Heart right ventricle (tissue), 16 donors: ENCODE measurements at regions not wholly inside any gene's neighbourhood (a gene's known extent, or its start where the extent isn't known, plus 50 kb on each side); places are given as distances from the start of the nearest gene placed in this dataset.

Source experiments
- ATAC-seq, 8 donors: fragments of 200-7000 bp; cut with Tn5 transposase; one replicate each; pipeline ENCODE4 v1.9.1; 2020; ENCODE audit warnings: mild to moderate bottlenecking in 8 of 8, moderate library complexity in 8 of 8, moderate number of reproducible peaks in 1 of 8
- DNase-seq, 2 donors: peaks; one replicate each; pipeline ENCODE4 v3.0.0-alpha.2; 2020
- H3K27ac ChIP-seq, 10 donors: fragments of 200-600 bp; sonication (generic) in 2 of 10; one replicate each; pipeline versions ENCODE4 v1.5.0 to v1.8.0; 2020 to 2022; ENCODE audit warnings: mild to moderate bottlenecking in 3 of 10
- H3K27me3 ChIP-seq, 7 donors: fragments of 200-600 bp; one replicate each; pipeline ENCODE4 v1.8.0; 2021 to 2022; ENCODE audit warnings: mild to moderate bottlenecking in 2 of 7
- H3K36me3 ChIP-seq, 9 donors: fragments of 200-600 bp; sonication (generic) in 1 of 9; one replicate each; pipeline versions ENCODE4 v1.5.0 to v1.8.0; 2020 to 2022; ENCODE audit warnings: mild to moderate bottlenecking in 2 of 9
- H3K4me1 ChIP-seq, 9 donors: fragments of 200-600 bp; sonication (generic) in 1 of 9; one replicate each; pipeline versions ENCODE4 v1.5.0 to v1.8.0; 2020 to 2022; ENCODE audit warnings: mild to moderate bottlenecking in 4 of 9
- H3K4me3 ChIP-seq, 10 donors: fragments of 200-600 bp; sonication (generic) in 2 of 10; one replicate each; pipeline versions ENCODE4 v1.5.0 to v1.8.0; 2020 to 2022; ENCODE audit warnings: mild to moderate bottlenecking in 7 of 10, moderate library complexity in 2 of 10
- H3K9me3 ChIP-seq, 11 donors: fragments of 200-600 bp in 10 of 11; sonication (generic) in 2 of 11; one replicate each; pipeline versions ENCODE4 v1.5.0 to v1.8.0; 2013 to 2022; ENCODE audit warnings: mild to moderate bottlenecking in 2 of 11, control low read depth in 1 of 11, moderate library complexity in 1 of 11
- CTCF ChIP-seq, 9 donors: fragments of 200-600 bp; sonication (generic) in 2 of 9; IDR thresholded peaks; one replicate each; pipeline versions ENCODE4 v1.5.0 to v1.8.0; 2021 to 2022; ENCODE audit warnings: antibody characterized with exemption in 9 of 9, mild to moderate bottlenecking in 5 of 9, moderate library complexity in 1 of 9
- WGBS, 2 donors: extraction: QIAGEN DNeasy Blood & Tissue Kit; methylation state at CpG; one replicate each; pipeline ENCODE4 v1.1.7; 2013; ENCODE audit warnings: inconsistent platforms in 1 of 2; 5-methylcytosine and 5-hydroxymethylcytosine counted together
- intact Hi-C, 10 donors: fragments of 100-400 bp; cut with DNase I; formaldehyde crosslinking; loops; one replicate each; pipeline versions ENCODE4 v1.11.1 to v1.14.2; 2022
- donor health status: Arrhythmogenic right ventricular cardiomyopathy.
- donor health status: ischemic (EF 13 %, LVEDD 7.1; RV severe dilation, severe dysfunction).
- donor health status: healthy with polysubstance abuse.
- donor health status: DM: no; HTN: yes; CAD: no.
- donor health status: DM: no; HTN: no; CAD: no.
- donor health status: ischemic (EF 25% LVEDD 6.9; RV normal size, moderate dysfunction).
- donor health status: ischemic (EF 25% LVEDD 5.7; RV mildly dilated, moderate dysfunction).
- donor health status: healthy.
- donor health status: DM: yes; HTN: yes; CAD: no.
- donor health status: Ischemic cardiomyopathy.
- donor health status: ischemic (EF 35%, LVEDD 5.7; RV mildly dilated, moderate dysfunction).
- donor health status: nonischemic (EF 11% LVEDD 7.7; RV severe dilation, severe dysfunction).
- donor health status: DM: yes; HTN: yes; CAD: no.
- donor health status: PGD.
- donor health status: ischemic (EF 29% LVEDD 5.4; RV normal size, mild dysfunction).
- donor health status: nonischemic (EF 23%, LVEDD 6.1; RV moderate dilation, normal function).

- no peak for DNase-seq
- peaks cover 0 to 15% (median 0%) of the 10 kb centered on the region in 9 donors for H3K4me1 ChIP-seq
- peaks cover 0 to 8% (median 0%) of the 10 kb centered on the region in 11 donors for H3K9me3 ChIP-seq
- H3K36me3 ChIP-seq, result no peaks in the 10 kb centered on the region
- no peak overlapping the region for H3K4me3 ChIP-seq
- no peak for TF ChIP-seq CTCF (IDR thresholded peaks at IDR 0.05)
- ATAC-seq, result no peak
- intact Hi-C loops, result loop anchor here in 2 of 10 donors (5.0 to 10.0 kb wide), 2 partner anchors 119 to 122 kb away; partner anchors contain the start of gene EDN1 (in 2 of the 2)
- H3K27ac ChIP-seq, result no peak overlapping the region
- H3K27me3 ChIP-seq, result no peaks in the 10 kb centered on the region
- 95 to 98% methylated on average over 4 of the region's 4 CpGs for WGBS, 2 donors
These were observed 124.0 kb downstream of the EDN1 start for GRCh38 chr6:12414096-12414675.

- H3K27me3 ChIP-seq, result no peaks in the 10 kb centered on the region
These were observed 125.9 kb downstream of the EDN1 start for GRCh38 chr6:12415980-12416598.

DNA sequence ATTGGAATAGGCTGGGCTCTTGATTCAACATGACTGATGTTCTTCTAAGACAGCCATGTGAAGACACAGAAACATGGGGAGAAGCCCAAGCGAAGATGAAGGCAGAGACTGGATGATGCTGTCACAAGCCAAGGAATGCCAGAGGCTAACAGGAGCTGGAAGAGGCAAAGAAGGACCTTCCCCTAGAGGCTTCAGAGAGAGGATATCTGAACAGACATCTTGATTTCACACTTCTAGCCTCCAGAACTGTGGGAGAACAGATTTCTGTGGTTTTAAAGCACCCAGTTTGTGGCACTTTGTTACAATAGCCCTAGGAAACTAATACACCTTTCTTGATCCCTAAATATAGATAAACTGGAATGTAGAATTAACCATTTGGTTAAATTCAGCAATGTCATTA is 127.0 kb downstream of the EDN1 start:
- no peak for TF ChIP-seq CTCF (IDR thresholded peaks at IDR 0.05)
- no peaks in the 10 kb centered on the region for H3K27me3 ChIP-seq
- peaks cover 0 to 8% (median 0%) of the 10 kb centered on the region in 11 donors for H3K9me3 ChIP-seq
- intact Hi-C loops, result loop anchor here in 1 of 10 donors (10.0 kb wide), 1 partner anchor 122 kb away; the partner anchor contains the start of gene EDN1
- WGBS, 2 donors, result 91 to 100% methylated on average over 1 of the region's 1 CpG
- H3K27ac ChIP-seq, result no peak overlapping the region
- H3K4me3 ChIP-seq, result no peak overlapping the region
- H3K36me3 ChIP-seq, result no peaks in the 10 kb centered on the region
- ATAC-seq, result no peak
- DNase-seq, result no peak
- H3K4me1 ChIP-seq, result peaks cover 0 to 10% (median 0%) of the 10 kb centered on the region in 9 donors

More at GRCh38 chr6:12415980-12416598, 125.9 kb downstream of the EDN1 start:
- intact Hi-C loops, result loop anchor here in 1 of 10 donors (10.0 kb wide), 1 partner anchor 121 kb away; the partner anchor contains the start of gene EDN1
- WGBS, 2 donors, result 89 to 95% methylated on average over 2 of the region's 2 CpGs
- peaks cover 0 to 10% (median 0%) of the 10 kb centered on the region in 9 donors for H3K4me1 ChIP-seq
- DNase-seq, result no peak
- H3K9me3 ChIP-seq, result peaks cover 0 to 8% (median 0%) of the 10 kb centered on the region in 11 donors
- ATAC-seq, result no peak
- no peak for TF ChIP-seq CTCF (IDR thresholded peaks at IDR 0.05)
- no peaks in the 10 kb centered on the region for H3K36me3 ChIP-seq
- no peak overlapping the region for H3K4me3 ChIP-seq
- H3K27ac ChIP-seq, result no peak overlapping the region

DNA sequence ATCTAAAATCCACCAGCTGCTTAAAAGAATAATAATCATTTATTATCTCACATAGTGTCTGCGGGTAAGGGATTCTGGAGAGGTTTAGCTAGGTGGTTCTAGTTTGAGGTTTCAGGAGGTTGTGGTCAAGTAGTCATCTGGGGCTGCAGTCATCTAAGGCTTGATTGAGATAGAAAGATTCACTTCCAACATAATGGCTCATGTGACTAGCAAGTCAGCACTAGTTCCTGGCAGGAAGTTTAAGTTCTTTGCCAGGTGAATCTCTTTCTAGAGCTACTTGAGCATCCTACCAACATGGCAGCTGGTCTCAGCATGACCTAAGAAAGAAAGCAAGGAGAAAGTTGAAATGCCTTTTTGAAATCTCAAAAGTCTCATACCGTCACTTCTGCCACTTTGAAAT is 128.8 kb downstream of the EDN1 start:
- H3K9me3 ChIP-seq, result peaks cover 0 to 8% (median 0%) of the 10 kb centered on the region in 11 donors
- no peak for ATAC-seq
- no peak for DNase-seq
- WGBS, 2 donors, result 96 to 100% methylated on average over 2 of the region's 2 CpGs
- H3K4me3 ChIP-seq, result no peak overlapping the region
- no peak for TF ChIP-seq CTCF (IDR thresholded peaks at IDR 0.05)
- H3K4me1 ChIP-seq, result peaks cover 0 to 15% (median 5%) of the 10 kb centered on the region in 9 donors
- no peaks in the 10 kb centered on the region for H3K36me3 ChIP-seq
- intact Hi-C loops, result loop anchor here in 1 of 10 donors (10.0 kb wide), 1 partner anchor 124 kb away; the partner anchor contains the start of gene EDN1
- H3K27me3 ChIP-seq, result no peaks in the 10 kb centered on the region
- H3K27ac ChIP-seq, result no peak overlapping the region
